MV-4-11 (cell line): ENCODE measurements at regions not wholly inside any gene's neighbourhood (a gene's known extent, or its start where the extent isn't known, plus 50 kb on each side); places are given as distances from the start of the nearest gene placed in this dataset.
A peak's percentile ranks its signal among the peaks of the same experiment; 100 is the strongest.

Experiments used
- DNase-seq: peaks from one replicate; lab custom pipeline; 2025; lab: John Stamatoyannopoulos, UW

DNA sequence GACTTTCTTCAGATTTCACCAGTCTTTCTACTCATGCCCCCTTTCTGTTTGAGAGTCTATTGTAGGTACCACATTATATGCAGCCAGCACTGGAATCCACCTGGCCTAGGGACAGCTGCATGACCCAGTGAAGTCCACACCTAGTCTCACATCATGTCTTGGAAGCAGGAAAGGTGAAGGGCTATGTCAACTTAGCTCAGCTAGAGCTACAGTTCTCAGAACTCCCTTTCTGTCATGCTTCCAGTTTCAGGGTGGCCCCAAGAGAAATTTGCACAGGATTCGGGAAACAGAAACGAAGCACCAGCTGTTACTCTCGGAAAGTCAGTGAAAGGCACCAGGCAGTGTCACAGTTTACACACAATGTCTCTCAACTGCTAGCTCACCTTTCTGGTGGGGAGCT is 51.6 kb upstream of the NLRP1 start:
- no peak for DNase-seq

DNA sequence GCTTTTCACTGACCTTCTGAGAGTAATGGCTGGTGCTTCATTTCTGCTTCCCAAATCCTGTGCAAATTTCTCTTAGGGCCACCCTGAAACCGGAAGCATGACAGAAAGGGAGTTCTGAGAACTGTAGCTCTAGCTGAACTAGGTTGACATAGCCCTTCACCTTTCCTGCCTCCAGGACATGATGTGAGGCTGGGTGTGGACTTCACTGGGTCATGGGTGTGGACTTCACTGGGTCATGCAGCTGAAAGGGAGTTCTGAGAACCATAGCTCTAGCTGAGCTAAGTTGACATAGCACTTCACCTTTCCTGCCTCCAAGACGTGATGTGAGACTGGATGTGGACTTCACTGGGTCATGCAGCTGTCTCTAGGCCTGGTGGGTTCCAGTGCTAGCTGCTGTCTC is 54.3 kb upstream of the NLRP1 start:
- no peak for DNase-seq

DNA sequence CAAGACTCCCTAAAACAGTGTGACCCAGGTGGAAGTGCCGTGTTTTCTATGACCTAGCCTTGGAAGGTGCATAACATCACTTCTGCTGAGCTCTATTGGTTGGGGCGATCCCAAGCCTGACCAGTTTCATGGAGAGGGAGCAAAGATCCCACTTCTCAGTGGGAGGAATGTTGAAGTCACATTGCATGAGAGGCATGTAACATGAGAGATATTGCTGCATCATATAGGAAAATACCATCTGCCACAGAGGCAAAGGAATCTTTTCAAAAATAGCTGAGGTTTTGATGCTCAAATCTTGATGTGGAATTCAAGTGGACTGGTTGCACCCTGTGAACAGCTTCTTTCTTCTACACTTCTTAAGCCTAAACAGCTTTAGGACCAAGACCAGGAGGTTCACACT is 56.4 kb upstream of the NLRP1 start:
- no peak for DNase-seq

DNA sequence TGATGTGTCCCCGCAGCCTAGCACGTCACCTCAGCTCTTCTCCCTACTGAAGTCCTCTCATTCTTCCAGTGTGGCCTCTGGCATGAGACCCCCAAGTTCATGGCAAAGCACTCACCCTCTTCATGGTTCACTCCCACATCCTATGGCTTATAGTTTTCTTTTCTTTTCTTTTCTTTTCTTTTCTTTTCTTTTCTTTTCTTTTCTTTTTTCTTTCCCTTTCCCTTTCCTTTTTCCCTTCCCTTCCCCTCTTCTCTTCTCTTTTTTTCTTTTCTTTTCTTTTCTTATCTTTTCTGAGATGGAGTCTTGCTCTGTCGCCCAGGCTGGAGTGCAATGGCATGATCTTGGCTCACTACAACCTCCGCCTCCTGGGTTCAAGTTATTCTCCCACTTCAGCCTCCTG is 58.4 kb upstream of the NLRP1 start:
- no peak for DNase-seq

GRCh38 chr17:5644065-5644464 is 59.8 kb upstream of the NLRP1 start:
- DNase-seq: no peak

GRCh38 chr17:5651348-5651747 is 67.0 kb upstream of the NLRP1 start:
- no peak for DNase-seq

DNA sequence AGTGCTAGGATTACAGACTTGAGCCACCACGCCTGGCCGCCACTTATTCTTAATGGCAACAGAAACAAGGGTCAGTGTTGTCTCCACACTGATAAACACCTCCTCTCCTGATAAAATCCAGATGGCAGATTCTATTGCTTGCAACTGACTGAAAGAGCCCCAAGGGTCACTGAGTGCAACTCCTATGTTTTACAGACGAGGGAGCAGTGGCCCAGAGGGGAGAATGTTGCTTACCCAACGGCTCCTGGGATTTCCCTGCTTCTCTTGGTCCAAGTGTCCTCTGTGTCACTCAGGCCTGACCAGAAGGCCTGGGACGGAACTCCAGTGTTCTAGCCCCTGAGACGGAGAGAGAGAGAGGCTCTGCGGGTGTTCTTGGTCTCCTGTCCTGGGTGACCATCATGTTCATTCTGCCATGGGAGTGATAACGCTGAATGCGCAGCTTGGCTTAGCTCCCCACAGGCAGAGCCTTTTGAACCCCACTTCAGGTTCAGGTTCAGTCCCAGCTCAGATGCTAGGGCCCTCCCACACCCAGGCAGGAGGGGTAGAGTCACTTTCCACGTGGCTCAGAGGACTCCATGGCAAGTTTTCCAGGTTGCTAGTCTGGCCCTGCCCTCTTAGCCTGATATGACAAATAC is 77.3 kb upstream of the NLRP1 start:
- DNase-seq: no peak

DNA sequence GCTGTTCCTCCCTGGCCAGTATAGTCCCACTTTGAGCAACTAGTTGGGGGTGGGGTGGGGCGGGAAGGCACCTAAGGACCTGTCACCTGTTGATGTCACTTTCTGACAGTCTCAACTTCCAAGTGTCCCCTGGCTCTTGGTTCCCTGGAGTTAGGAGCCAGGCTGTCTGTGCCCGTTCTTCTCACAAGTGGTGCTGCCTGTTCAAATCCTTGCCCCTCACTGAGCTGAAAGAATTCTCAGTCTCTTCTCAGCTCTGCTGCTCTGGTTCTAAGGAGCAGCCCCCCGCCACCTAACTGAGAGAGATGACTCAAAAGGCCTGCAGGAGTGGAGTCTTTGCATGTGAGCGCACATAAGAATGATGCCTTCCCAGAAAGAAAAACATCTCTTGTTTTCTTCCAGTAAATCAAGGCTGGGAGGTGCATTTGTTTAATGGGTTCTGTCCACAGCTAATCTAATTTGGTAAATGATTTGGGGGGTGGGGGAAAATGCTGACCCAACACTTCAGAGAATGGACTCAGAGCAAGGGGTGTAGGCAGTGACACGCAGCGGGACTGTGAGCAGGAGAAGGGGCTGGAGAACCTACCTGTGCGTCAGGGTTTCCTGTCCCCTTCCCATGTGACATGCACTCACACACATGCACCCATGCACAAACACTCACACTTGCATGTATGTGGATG is 78.2 kb upstream of the NLRP1 start:
- no peak for DNase-seq

DNA sequence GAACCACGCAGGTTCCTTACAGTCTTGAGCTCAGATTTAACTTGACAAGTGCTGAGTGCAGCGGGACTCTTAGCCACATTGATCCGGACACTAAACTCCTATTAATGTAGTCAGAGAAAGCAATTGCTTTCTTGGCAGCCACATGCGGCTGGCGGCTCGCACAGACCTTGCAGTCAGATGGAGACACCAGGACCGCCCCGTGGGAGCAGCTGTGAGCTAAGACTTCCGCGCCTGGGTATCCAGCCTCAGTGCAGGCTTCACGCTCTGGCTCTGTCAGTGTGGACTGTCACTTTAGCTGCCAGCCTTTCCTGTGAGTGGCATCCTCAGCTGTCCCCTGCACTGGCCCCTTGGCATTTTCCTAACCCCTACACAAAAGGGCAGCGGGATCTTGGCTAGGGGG is 80.9 kb upstream of the NLRP1 start:
- DNase-seq: no peak

GRCh38 chr17:5667871-5668270 is 83.6 kb upstream of the NLRP1 start:
- no peak for DNase-seq

DNA sequence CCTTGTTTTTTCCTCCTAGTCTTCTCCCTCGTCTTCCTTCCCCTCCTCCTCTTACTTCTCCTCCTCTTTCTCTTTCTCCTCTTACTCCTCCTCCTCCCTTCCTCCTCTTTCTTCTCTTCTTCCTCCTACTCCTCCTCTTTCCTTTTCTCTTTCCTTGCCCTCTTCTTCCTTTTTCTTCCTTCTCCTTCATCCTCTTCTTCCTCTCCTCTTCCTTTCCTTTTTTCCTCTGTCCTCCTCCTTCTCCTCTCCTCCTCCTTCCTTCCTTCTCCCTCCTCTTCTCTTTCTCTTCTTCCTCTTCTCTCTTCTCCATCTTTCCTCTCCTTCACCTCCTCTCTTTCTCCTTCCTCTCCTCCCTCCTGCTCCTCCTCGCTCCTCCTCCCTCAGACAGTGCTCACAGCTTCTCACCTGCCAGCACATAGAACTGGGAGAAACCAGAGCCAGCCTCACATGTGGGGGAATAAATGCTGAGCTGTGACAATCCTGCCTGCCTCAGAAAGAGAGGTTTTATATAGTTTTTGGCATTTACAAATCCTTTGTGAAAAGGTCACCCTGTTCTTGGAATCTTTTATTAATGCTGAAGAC is 84.3 kb upstream of the NLRP1 start:
- DNase-seq: no peak

DNA sequence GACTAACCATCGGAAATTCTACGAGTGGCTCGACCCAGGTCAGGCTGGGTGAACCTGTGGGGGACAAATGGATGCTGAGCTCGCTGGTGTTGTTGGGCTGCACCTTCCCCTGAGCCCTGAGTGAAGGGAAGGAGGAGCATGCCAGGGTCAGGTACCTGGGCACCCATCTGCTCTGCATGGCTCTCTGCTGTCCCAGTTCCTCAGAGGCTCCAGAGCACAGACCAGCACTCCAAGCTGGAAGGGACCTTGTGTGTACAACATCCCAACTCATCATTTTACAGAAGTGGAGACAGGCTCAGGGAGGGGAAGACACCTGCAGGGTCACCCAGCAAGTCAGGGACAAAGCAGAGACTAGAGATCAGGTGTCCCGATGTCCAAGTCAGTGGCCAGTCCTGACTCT is 84.9 kb upstream of the NLRP1 start:
- no peak for DNase-seq

DNA sequence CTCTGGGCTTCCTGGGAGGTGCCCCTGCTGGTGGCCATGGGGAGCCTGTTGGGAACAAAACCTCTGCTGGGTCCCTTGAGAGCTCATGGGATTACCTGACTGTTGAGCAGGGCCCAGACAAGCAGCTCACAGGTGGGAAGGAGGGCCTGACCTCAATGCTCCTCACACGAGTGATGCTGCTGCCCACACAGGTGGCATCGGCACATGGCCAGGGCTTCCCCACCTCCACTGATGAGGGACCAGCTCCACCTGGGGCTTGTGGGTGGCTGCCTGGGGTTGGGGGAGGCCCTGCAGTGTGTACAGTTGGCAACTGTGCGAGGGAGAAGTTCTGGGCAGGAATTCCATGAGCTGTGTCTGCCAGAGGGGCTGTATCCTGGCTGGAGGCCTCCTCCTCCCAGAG is 87.8 kb upstream of the NLRP1 start:
- no peak for DNase-seq

- DNase-seq: peak; percentile 41
Measured at GRCh38 chr17:5672815-5673430, 88.6 kb upstream of the NLRP1 start.

DNA sequence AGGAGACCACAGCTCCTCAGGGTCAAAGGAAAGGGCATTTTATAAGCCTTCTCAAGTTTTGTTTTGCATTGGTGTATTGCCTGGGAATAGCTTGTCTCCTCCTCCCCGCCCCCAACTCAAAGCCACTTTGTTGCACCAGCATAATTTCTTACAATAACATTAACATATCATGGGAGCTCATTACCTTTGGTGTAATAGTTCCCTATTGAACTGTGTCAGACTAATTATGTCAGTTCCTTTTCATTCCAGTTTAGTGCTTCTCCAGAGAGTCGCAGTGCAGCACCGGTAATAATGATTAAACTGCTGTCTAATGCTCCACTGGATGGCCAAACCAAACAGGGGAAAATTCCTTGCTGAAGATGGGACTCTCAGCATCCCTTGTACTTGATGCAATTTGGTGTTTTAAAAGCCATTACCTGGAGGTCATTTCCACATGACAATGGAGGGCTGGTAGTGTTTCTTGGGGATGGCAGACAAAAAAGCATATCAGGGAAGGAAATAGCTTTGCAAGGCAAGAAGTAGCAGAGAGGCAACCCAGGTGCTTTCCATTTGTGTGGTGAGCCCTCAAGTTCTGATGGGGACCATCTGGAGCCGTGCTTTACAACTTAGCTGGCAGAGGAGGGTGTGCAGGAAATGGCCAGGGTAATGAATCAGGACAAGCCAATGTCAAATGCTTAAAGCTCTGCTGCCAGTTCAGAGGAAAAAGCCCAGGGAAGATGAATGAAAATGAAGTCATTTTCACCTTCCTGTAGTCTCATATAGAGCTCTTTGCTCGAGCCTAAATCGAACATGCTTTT is 91.5 kb upstream of the NLRP1 start:
- no peak for DNase-seq

- no peak for DNase-seq
Measured at GRCh38 chr17:5677620-5678019, 93.3 kb upstream of the NLRP1 start.

- DNase-seq: no peak
Measured at GRCh38 chr17:5678171-5678570, 93.9 kb upstream of the NLRP1 start.

GRCh38 chr17:5680766-5681165 is 96.5 kb upstream of the NLRP1 start:
- DNase-seq: no peak

- no peak for DNase-seq
Measured at GRCh38 chr17:5683241-5683640, 98.9 kb upstream of the NLRP1 start.

DNA sequence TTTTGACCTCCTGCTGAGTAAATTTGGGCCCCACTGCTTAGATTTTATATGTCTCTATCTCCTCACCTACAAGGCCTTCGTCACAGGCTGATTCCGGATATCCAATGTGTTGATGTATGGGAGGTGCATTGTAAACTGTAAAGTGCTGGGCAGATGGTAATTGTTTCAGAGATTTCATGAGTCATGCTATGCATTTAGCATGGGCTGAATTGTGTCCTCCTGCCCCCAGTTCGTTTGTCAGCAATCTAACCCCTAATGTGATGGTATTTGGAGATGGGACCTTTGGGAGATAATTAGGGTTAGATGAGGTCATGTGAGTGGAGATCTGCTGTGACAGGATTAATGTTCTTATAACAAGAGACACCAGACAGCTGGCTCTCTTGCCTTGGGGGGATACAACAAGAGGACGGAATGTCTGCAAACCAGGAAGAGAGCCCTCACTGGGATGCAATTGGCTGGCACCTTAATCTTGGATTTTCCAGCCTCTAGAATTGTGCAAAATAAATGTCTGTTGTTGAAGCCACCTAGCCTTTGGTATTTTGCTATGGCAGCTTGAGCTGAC is 101.8 kb upstream of the NLRP1 start:
- DNase-seq: no peak

DNA sequence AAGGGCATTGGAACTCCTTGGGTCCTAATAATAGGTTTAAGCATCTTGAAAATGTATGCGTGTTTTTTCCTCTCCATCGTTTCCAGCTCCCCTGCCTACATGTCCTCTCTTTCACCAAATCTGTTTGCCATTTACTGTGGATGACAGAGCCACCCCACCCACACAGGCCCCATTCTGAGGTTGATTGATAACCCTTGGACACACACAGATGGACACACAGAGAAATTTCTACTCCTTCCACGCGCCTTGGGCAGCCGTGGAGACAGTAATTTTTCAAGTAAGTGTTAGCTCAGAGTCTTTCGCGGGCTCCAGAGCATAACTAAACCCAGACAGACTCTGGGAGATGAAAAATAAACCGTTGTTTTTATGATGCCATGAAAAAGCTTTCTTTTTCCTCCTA is 103.3 kb upstream of the NLRP1 start:
- no peak for DNase-seq

GRCh38 chr17:5693821-5694220 is 109.5 kb upstream of the NLRP1 start:
- DNase-seq: no peak
